CD8-positive, alpha-beta memory T cell (primary cell): ENCODE measurements at regions not wholly inside any gene's neighbourhood (a gene's known extent, or its start where the extent isn't known, plus 50 kb on each side); places are given as distances from the start of the nearest gene placed in this dataset.

Source experiments
- CTCF ChIA-PET: fragments of 350-600 bp; sonication (Branson Sonifier 250); formaldehyde crosslinking; loops from one replicate; lab custom pipeline; 2021; ENCODE audit warnings: antibody characterized with exemption; lab: Charles Lee
- POLR2A ChIA-PET: fragments of 350-600 bp; sonication (Branson Sonifier 250); formaldehyde crosslinking; loops from one replicate; lab custom pipeline; 2021; ENCODE audit warnings: antibody characterized with exemption; lab: Charles Lee
- DNase-seq, 5 donors: peaks; one replicate each; pipeline versions ENCODE4 v3.0.0 to v3.0.0-alpha.2; 2020 to 2022; ENCODE audit warnings: mixed read lengths in 1 of 5
- H3K27ac ChIP-seq: one replicate; pipeline ENCODE4 v1.7.0; 2013; ENCODE audit warnings: low read depth, mild to moderate bottlenecking, low read length, moderate library complexity
- H3K27me3 ChIP-seq: 2 replicates; pipeline ENCODE4 v1.7.0; 2013; ENCODE audit warnings: low read length, mild to moderate bottlenecking; ENCODE audit not compliant: insufficient read depth, poor library complexity, severe bottlenecking
- H3K36me3 ChIP-seq: 2 replicates; pipeline ENCODE4 v1.7.0; 2013; ENCODE audit warnings: mild to moderate bottlenecking, low read length, moderate library complexity; ENCODE audit not compliant: insufficient read depth
- H3K4me1 ChIP-seq: 2 replicates; pipeline ENCODE4 v1.7.0; 2013; ENCODE audit warnings: mild to moderate bottlenecking, low read length, moderate library complexity; ENCODE audit not compliant: insufficient read depth
- H3K4me3 ChIP-seq: 2 replicates; pipeline ENCODE4 v1.7.0; 2013; ENCODE audit warnings: mild to moderate bottlenecking, low read length
- H3K9me3 ChIP-seq: 2 replicates; pipeline ENCODE4 v1.7.0; 2013; ENCODE audit warnings: mild to moderate bottlenecking, low read length
- H3K27ac Mint-ChIP-seq, 8 donors: one replicate each; pipeline ENCODE4 v1.8.0; 2020 to 2021; ENCODE audit warnings: mixed read lengths in 8 of 8, mild to moderate bottlenecking in 6 of 8, inconsistent platforms in 3 of 8, moderate library complexity in 3 of 8
- H3K27me3 Mint-ChIP-seq, 2 donors: one replicate each; pipeline ENCODE4 v1.8.0; 2020 to 2021; ENCODE audit warnings: mixed read lengths in 2 of 2, mild to moderate bottlenecking in 1 of 2, moderate library complexity in 1 of 2
- H3K36me3 Mint-ChIP-seq, 3 donors: one replicate each; pipeline ENCODE4 v1.8.0; 2020 to 2021; ENCODE audit warnings: mixed read lengths in 3 of 3, inconsistent platforms in 1 of 3, mild to moderate bottlenecking in 1 of 3
- H3K4me1 Mint-ChIP-seq, 3 donors: one replicate each; pipeline ENCODE4 v1.8.0; 2020 to 2021; ENCODE audit warnings: mixed read lengths in 3 of 3, inconsistent platforms in 1 of 3, mild to moderate bottlenecking in 1 of 3
- H3K4me3 Mint-ChIP-seq, 7 donors: one replicate each; pipeline ENCODE4 v1.8.0; 2020 to 2021; ENCODE audit warnings: mixed read lengths in 7 of 7, mild to moderate bottlenecking in 6 of 7, moderate library complexity in 4 of 7, inconsistent platforms in 2 of 7
- H3K9me3 Mint-ChIP-seq, 5 donors: one replicate each; pipeline ENCODE4 v1.8.0; 2020 to 2022; ENCODE audit warnings: mixed read lengths in 5 of 5, mild to moderate bottlenecking in 3 of 5, moderate library complexity in 2 of 5, inconsistent platforms in 1 of 5

DNA sequence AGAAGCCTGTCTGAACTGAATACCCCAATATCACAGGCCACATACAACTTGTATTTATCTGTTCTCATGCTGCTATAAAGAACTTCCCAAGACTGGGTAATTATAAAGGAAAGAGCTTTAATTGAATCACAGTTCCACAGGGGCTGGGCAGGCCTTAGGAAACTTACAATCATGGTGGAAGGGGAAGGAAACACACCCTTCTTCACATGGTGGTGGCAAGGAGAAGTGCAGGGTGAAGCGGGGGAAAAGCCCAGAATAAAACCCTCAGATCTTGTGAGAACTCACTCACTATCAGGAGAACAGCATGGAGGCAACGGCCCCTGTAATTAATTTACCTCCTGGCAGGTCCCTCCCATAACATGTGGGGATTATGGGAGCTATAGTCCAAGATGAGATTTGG lies 50.3 kb upstream of the FNDC1 start:
- DNase-seq = no peak
- H3K4me1 Mint-ChIP-seq = peaks cover 0 to 5% (median 4%) of the 10 kb centered on the region in 3 donors
- H3K9me3 Mint-ChIP-seq = no peaks in the 10 kb centered on the region
- no peak overlapping the region for H3K4me3 ChIP-seq
- no peak overlapping the region for H3K27ac Mint-ChIP-seq
- no peak overlapping the region for H3K27ac ChIP-seq
- H3K36me3 Mint-ChIP-seq = no peaks in the 10 kb centered on the region
- POLR2A ChIA-PET = interaction anchor here (0.7 kb wide), 1 partner anchor 11 kb away, joined by 4 read pairs; no protein-coding TSS in a partner anchor
- no peaks in the 10 kb centered on the region for H3K4me1 ChIP-seq
- CTCF ChIA-PET = interaction anchor here (1.0 to 1.8 kb wide), 3 partner anchors 9 to 15 kb away, joined by 3 to 7 read pairs (median 5); no protein-coding TSS in a partner anchor
- H3K27me3 ChIP-seq = no peaks in the 10 kb centered on the region
- H3K27me3 Mint-ChIP-seq = peaks cover 3 to 4% of the 10 kb centered on the region in 2 donors
- H3K9me3 ChIP-seq = no peaks in the 10 kb centered on the region
- no peaks in the 10 kb centered on the region for H3K36me3 ChIP-seq
- H3K4me3 Mint-ChIP-seq = no peak overlapping the region

DNA sequence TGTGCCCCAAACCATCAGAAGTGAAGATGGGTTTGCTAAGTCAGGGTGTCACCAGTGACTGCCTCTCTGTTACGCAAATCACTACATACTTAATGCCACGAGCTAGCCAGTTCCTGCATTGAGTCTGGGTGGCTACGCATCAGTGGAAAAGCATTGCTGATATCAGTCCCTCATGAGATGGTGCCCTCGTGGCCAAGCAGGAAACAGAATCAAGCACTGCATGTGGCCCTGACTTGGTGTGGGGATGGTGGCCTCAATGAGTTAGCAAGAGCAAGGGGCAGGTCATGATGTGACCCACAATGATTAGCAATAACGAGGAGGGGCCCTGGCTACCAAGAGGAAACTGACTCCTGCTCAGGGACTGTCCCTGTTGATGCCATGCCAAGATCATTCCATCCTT lies 51.6 kb upstream of the FNDC1 start:
- Mint-ChIP-seq H3K27me3 (no peaks in the 10 kb centered on the region), H3K4me3 (no peak overlapping the region), H3K9me3 (no peaks in the 10 kb centered on the region), H3K4me1 (peaks cover 0 to 6% (median 5%) of the 10 kb centered on the region in 3 donors), H3K36me3 (no peaks in the 10 kb centered on the region), H3K27ac (no peak overlapping the region)
- no peak for DNase-seq
- POLR2A ChIA-PET = no interaction called here
- Histone ChIP-seq H3K27me3 (no peaks in the 10 kb centered on the region), H3K4me3 (no peak overlapping the region), H3K9me3 (no peaks in the 10 kb centered on the region), H3K27ac (no peak overlapping the region), H3K4me1 (no peaks in the 10 kb centered on the region), H3K36me3 (no peaks in the 10 kb centered on the region)
- CTCF ChIA-PET = interaction anchor here (3.4 kb wide), 1 partner anchor 18 kb away, joined by 8 read pairs; no protein-coding TSS in a partner anchor

DNA sequence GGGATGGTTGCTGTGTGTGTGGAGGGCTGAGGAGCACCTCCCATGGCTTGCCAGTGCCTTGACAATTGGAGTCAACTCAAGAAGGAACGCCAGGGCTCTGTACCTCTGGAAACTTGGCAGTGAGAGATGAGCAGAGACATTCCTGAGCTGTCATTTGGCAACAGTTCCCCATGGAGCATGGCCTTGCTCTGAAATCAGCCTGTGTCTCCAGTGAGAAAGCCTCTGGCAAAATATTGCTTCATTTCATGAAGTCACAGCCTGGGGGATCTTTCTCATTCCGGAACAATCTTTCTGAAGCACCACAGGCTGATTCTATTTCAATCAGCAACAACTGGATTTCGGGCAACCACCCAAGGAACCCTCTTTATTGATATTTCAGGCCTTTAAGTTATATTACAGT lies 52.2 kb upstream of the FNDC1 start:
- no peak overlapping the region for H3K4me3 ChIP-seq
- peaks cover 0 to 6% (median 5%) of the 10 kb centered on the region in 3 donors for H3K4me1 Mint-ChIP-seq
- no peak overlapping the region for H3K27ac ChIP-seq
- H3K36me3 ChIP-seq = no peaks in the 10 kb centered on the region
- ChIA-PET POLR2A (no interaction called here), CTCF (interaction anchor here (3.4 kb wide), 1 partner anchor 18 kb away, joined by 8 read pairs; no protein-coding TSS in a partner anchor)
- H3K27me3 ChIP-seq = no peaks in the 10 kb centered on the region
- no peaks in the 10 kb centered on the region for H3K9me3 Mint-ChIP-seq
- no peak overlapping the region for H3K4me3 Mint-ChIP-seq
- H3K27me3 Mint-ChIP-seq = no peaks in the 10 kb centered on the region
- H3K4me1 ChIP-seq = no peaks in the 10 kb centered on the region
- no peak overlapping the region for H3K27ac Mint-ChIP-seq
- H3K9me3 ChIP-seq = no peaks in the 10 kb centered on the region
- no peaks in the 10 kb centered on the region for H3K36me3 Mint-ChIP-seq
- no peak for DNase-seq

DNA sequence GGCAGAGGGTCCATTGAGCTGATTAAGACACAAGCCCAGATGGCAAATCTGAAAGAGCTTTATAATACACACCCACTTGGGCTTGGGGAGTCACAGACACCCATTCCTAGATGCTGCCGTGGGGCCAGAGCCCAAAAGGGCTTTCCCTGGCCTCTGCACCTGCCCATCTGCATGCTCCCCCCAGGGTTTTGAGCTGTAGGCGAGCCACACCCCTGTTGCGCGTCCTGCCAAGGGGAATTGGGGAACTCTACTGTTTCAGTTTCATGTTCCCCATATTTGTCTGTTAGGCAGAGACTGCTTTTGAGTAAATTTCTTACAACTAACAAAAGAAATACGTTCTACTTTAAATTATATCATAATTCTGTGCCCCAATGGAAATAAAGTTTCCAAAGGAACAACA lies 52.9 kb upstream of the FNDC1 start:
- no peaks in the 10 kb centered on the region for H3K27me3 Mint-ChIP-seq

DNA sequence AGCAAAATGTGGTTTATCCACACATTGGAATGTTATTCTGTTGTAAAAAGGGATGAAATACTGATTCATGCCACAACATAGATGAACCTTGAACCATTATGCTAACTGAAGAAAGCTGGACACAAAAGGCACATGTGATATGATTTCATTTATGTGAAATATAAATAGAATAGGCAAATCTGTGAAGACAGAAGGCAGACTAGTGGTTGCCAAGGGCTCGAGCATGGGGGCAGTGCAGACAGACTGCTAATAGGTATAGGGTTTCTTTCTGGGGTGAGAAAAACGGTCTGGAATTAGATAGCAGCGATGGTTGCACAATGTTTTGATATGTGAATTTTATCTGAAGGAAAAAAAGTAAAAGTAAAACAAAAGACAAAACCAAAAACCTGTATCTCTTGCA lies 54.6 kb upstream of the FNDC1 start:
- H3K9me3 ChIP-seq = no peaks in the 10 kb centered on the region
- H3K36me3 ChIP-seq = no peaks in the 10 kb centered on the region
- peaks cover 18 to 23% (median 22%) of the 10 kb centered on the region in 3 donors for H3K4me1 Mint-ChIP-seq
- H3K9me3 Mint-ChIP-seq = no peaks in the 10 kb centered on the region
- H3K4me1 ChIP-seq = peaks cover 19% of the 10 kb centered on the region
- no peaks in the 10 kb centered on the region for H3K36me3 Mint-ChIP-seq
- no peaks in the 10 kb centered on the region for H3K27me3 Mint-ChIP-seq
- POLR2A ChIA-PET = no interaction called here
- CTCF ChIA-PET = interaction anchor here (0.7 to 2.3 kb wide), 5 partner anchors 11 to 106 kb away, joined by 3 to 11 read pairs (median 3); no protein-coding TSS in a partner anchor
- H3K27me3 ChIP-seq = no peaks in the 10 kb centered on the region
- no peak for DNase-seq
- H3K27ac ChIP-seq = no peak overlapping the region
- H3K4me3 Mint-ChIP-seq = no peak overlapping the region
- H3K4me3 ChIP-seq = no peak overlapping the region
- H3K27ac Mint-ChIP-seq = no peak overlapping the region

More for the DNA sequence above, 52.9 kb upstream of the FNDC1 start:
- H3K36me3 Mint-ChIP-seq = no peaks in the 10 kb centered on the region
- CTCF ChIA-PET = interaction anchor here (0.6 to 3.4 kb wide), 3 partner anchors 10 to 19 kb away, joined by 3 to 8 read pairs (median 3); no protein-coding TSS in a partner anchor
- no peak overlapping the region for H3K4me3 Mint-ChIP-seq
- Histone ChIP-seq H3K27me3 (no peaks in the 10 kb centered on the region), H3K36me3 (no peaks in the 10 kb centered on the region), H3K27ac (no peak overlapping the region), H3K9me3 (no peaks in the 10 kb centered on the region), H3K4me3 (no peak overlapping the region), H3K4me1 (peaks cover under 1% of the 10 kb centered on the region)
- no peak overlapping the region for H3K27ac Mint-ChIP-seq
- no peaks in the 10 kb centered on the region for H3K9me3 Mint-ChIP-seq
- peaks cover 0 to 6% (median 6%) of the 10 kb centered on the region in 3 donors for H3K4me1 Mint-ChIP-seq
- POLR2A ChIA-PET = no interaction called here
- no peak for DNase-seq

DNA sequence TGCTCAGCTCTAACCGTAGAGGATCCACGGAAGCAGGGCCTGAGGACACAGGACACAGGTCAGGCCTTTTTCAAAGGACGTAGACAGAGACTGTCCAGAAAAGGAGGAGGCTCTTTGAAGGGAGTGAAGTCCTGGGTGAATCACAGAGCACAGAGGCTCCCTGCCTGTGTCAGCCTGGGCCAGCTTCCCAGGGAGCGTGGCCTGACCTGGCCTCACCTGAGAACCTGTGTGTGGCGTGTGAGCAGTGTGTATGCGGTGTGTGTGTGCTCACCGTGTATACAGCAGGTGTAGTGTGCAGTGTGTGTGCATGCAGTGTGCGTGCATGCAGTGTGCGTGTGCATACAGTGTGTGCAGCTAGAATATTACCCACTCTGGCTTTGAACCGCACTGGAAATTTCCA lies 56.0 kb upstream of the FNDC1 start:
- peak overlapping the region in 1 of 8 donors; percentile 63 for H3K27ac Mint-ChIP-seq
- ChIA-PET CTCF (interaction anchor here (1.2 to 2.3 kb wide), 4 partner anchors 9 to 104 kb away, joined by 3 to 11 read pairs (median 6); partner anchors contain the start of gene TAGAP), POLR2A (no interaction called here)
- H3K36me3 Mint-ChIP-seq = no peaks in the 10 kb centered on the region
- DNase-seq = no peak
- H3K4me1 ChIP-seq = peaks cover 32% of the 10 kb centered on the region
- no peak overlapping the region for H3K4me3 ChIP-seq
- no peak overlapping the region for H3K27ac ChIP-seq
- H3K4me1 Mint-ChIP-seq = peaks cover 31 to 37% (median 34%) of the 10 kb centered on the region in 3 donors
- H3K4me3 Mint-ChIP-seq = no peak overlapping the region
- no peaks in the 10 kb centered on the region for H3K27me3 Mint-ChIP-seq
- H3K27me3 ChIP-seq = no peaks in the 10 kb centered on the region
- H3K9me3 Mint-ChIP-seq = no peaks in the 10 kb centered on the region
- H3K36me3 ChIP-seq = no peaks in the 10 kb centered on the region
- H3K9me3 ChIP-seq = no peaks in the 10 kb centered on the region

DNA sequence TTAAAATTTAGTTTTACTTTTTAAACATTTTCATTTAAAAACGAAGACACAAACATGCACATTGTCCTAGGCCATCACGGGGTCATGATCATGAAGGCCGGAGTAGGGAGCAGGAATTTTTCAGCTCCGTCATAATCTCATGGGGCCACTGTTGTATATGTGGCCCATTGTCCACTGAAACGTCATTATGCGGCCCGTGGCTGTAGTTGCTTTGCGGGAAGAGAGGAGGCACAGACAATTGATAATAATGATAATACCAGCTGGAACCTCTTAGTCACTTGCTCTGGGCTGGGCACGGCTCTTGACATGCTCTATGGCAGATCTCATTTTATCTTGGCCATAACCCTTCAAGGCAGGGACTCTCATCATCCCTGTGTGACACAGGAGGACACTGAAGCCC lies 56.5 kb upstream of the FNDC1 start:
- Mint-ChIP-seq H3K9me3 (no peaks in the 10 kb centered on the region), H3K4me3 (no peak overlapping the region), H3K4me1 (peaks cover 36 to 42% (median 39%) of the 10 kb centered on the region in 3 donors), H3K36me3 (no peaks in the 10 kb centered on the region), H3K27me3 (no peaks in the 10 kb centered on the region), H3K27ac (no peak overlapping the region)
- ChIA-PET CTCF (interaction anchor here (0.8 to 2.3 kb wide), 6 partner anchors 9 to 104 kb away, joined by 3 to 11 read pairs (median 4); partner anchors contain the start of gene TAGAP), POLR2A (no interaction called here)
- H3K36me3 ChIP-seq = no peaks in the 10 kb centered on the region
- peaks cover 37% of the 10 kb centered on the region for H3K4me1 ChIP-seq
- DNase-seq = no peak
- no peak overlapping the region for H3K4me3 ChIP-seq
- no peaks in the 10 kb centered on the region for H3K9me3 ChIP-seq
- H3K27me3 ChIP-seq = no peaks in the 10 kb centered on the region
- no peak overlapping the region for H3K27ac ChIP-seq

DNA sequence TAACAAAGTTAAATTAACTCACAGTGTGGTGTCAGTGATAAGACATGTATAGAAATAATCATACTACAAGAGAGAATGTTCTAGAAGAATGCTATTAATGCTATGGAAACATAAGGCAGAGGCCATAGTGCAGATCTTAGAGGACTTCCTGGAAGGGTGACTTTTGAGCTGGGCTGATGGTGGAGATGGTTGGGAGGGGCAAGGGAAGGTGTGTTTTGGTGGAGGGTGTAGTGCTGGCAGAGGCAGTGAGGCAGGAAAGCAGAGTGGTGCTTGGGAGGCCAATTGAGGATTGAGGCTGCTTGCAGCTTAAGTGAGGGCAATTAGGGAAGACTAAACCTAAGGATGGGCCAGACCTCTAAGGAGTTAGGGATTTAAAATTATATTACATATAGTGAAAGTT lies 58.5 kb upstream of the FNDC1 start:
- H3K27ac Mint-ChIP-seq = peak overlapping the region in 7 of 8 donors; percentile 3 to 85 (median 58)
- peaks cover 54% of the 10 kb centered on the region for H3K4me1 ChIP-seq
- H3K27ac ChIP-seq = no peak overlapping the region
- H3K27me3 ChIP-seq = no peaks in the 10 kb centered on the region
- CTCF ChIA-PET = interaction anchor here (1.0 to 10.5 kb wide), 12 partner anchors 16 to 111 kb away, joined by 3 to 288 read pairs (median 6); partner anchors contain the start of genes RSPH3 and TAGAP
- H3K36me3 ChIP-seq = no peaks in the 10 kb centered on the region
- no peaks in the 10 kb centered on the region for H3K27me3 Mint-ChIP-seq
- no peaks in the 10 kb centered on the region for H3K36me3 Mint-ChIP-seq
- no peak overlapping the region for H3K4me3 Mint-ChIP-seq
- H3K4me3 ChIP-seq = no peak overlapping the region
- POLR2A ChIA-PET = interaction anchor here (1.8 kb wide), 1 partner anchor 102 kb away, joined by 8 read pairs; no protein-coding TSS in a partner anchor
- DNase-seq = no peak
- H3K4me1 Mint-ChIP-seq = peaks cover 56 to 62% (median 59%) of the 10 kb centered on the region in 3 donors
- no peaks in the 10 kb centered on the region for H3K9me3 ChIP-seq
- H3K9me3 Mint-ChIP-seq = no peaks in the 10 kb centered on the region
